Colonic mucosa (tissue), 4 donors: ENCODE measurements at regions not wholly inside any gene's neighbourhood (a gene's known extent, or its start where the extent isn't known, plus 50 kb on each side); places are given as distances from the start of the nearest gene placed in this dataset.

Experiments used
- DNase-seq: peaks from one replicate; pipeline ENCODE4 v3.0.0-alpha.2; 2020
- H3K27ac ChIP-seq: fragments of 200-600 bp; one replicate; pipeline ENCODE4 v1.8.0; 2021
- H3K27me3 ChIP-seq: fragments of 200-600 bp; one replicate; pipeline ENCODE4 v1.8.0; 2021
- H3K36me3 ChIP-seq: fragments of 200-600 bp; one replicate; pipeline ENCODE4 v1.8.0; 2021
- H3K4me1 ChIP-seq: fragments of 200-600 bp; one replicate; pipeline ENCODE4 v1.8.0; 2021; ENCODE audit warnings: mild to moderate bottlenecking
- H3K4me3 ChIP-seq: fragments of 200-600 bp; one replicate; pipeline ENCODE4 v1.8.0; 2021
- H3K9ac ChIP-seq, 2 donors: one replicate each; pipeline ENCODE4 v1.7.0; 2013; ENCODE audit warnings: control low read depth in 2 of 2, low read depth in 2 of 2, low read length in 2 of 2
- H3K9me3 ChIP-seq: fragments of 200-600 bp; one replicate; pipeline ENCODE4 v1.8.0; 2021
- intact Hi-C: fragments of 100-400 bp; cut with DNase I; formaldehyde crosslinking; loops from one replicate; pipeline ENCODE4 v1.14.1; 2022
- TF ChIP-seq, protein P1 (sequence below): fragments of 200-600 bp; IDR thresholded peaks from one replicate; pipeline ENCODE4 v1.8.0; 2022; ENCODE audit warnings: antibody characterized with exemption, mild to moderate bottlenecking
- donor health status: healthy.
- donor health status: DM: no; HTN: no; CAD: no.
- donor health status: DM: no; HTN: no; CAD: no.

GRCh38 chr12:102551186-102551585 is 70.8 kb upstream of the IGF1 start:
- Histone ChIP-seq H3K36me3 (no peaks in the 10 kb centered on the region), H3K9me3 (no peaks in the 10 kb centered on the region), H3K9ac (no peak overlapping the region), H3K4me3 (no peak overlapping the region), H3K4me1 (no peaks in the 10 kb centered on the region), H3K27ac (no peak overlapping the region), H3K27me3 (no peaks in the 10 kb centered on the region)
- no peak for DNase-seq
- intact Hi-C loops = no loop called here
- TF ChIP-seq, protein P1, sequence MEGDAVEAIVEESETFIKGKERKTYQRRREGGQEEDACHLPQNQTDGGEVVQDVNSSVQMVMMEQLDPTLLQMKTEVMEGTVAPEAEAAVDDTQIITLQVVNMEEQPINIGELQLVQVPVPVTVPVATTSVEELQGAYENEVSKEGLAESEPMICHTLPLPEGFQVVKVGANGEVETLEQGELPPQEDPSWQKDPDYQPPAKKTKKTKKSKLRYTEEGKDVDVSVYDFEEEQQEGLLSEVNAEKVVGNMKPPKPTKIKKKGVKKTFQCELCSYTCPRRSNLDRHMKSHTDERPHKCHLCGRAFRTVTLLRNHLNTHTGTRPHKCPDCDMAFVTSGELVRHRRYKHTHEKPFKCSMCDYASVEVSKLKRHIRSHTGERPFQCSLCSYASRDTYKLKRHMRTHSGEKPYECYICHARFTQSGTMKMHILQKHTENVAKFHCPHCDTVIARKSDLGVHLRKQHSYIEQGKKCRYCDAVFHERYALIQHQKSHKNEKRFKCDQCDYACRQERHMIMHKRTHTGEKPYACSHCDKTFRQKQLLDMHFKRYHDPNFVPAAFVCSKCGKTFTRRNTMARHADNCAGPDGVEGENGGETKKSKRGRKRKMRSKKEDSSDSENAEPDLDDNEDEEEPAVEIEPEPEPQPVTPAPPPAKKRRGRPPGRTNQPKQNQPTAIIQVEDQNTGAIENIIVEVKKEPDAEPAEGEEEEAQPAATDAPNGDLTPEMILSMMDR = no peak

- TF ChIP-seq, protein P1 = no peak
- Histone ChIP-seq H3K9ac (no peak overlapping the region), H3K4me1 (no peaks in the 10 kb centered on the region), H3K36me3 (no peaks in the 10 kb centered on the region), H3K9me3 (no peaks in the 10 kb centered on the region), H3K27me3 (no peaks in the 10 kb centered on the region), H3K4me3 (no peak overlapping the region), H3K27ac (no peak overlapping the region)
- no peak for DNase-seq
- intact Hi-C loops = no loop called here
These were observed 69.3 kb upstream of the IGF1 start for GRCh38 chr12:102549691-102550090.

GRCh38 chr12:102548543-102548942 is 68.2 kb upstream of the IGF1 start:
- Histone ChIP-seq H3K4me1 (no peaks in the 10 kb centered on the region), H3K9me3 (no peaks in the 10 kb centered on the region), H3K9ac (no peak overlapping the region), H3K36me3 (no peaks in the 10 kb centered on the region), H3K4me3 (no peak overlapping the region), H3K27me3 (no peaks in the 10 kb centered on the region), H3K27ac (no peak overlapping the region)
- no peak for DNase-seq
- intact Hi-C loops = no loop called here
- TF ChIP-seq, protein P1 = no peak

DNA sequence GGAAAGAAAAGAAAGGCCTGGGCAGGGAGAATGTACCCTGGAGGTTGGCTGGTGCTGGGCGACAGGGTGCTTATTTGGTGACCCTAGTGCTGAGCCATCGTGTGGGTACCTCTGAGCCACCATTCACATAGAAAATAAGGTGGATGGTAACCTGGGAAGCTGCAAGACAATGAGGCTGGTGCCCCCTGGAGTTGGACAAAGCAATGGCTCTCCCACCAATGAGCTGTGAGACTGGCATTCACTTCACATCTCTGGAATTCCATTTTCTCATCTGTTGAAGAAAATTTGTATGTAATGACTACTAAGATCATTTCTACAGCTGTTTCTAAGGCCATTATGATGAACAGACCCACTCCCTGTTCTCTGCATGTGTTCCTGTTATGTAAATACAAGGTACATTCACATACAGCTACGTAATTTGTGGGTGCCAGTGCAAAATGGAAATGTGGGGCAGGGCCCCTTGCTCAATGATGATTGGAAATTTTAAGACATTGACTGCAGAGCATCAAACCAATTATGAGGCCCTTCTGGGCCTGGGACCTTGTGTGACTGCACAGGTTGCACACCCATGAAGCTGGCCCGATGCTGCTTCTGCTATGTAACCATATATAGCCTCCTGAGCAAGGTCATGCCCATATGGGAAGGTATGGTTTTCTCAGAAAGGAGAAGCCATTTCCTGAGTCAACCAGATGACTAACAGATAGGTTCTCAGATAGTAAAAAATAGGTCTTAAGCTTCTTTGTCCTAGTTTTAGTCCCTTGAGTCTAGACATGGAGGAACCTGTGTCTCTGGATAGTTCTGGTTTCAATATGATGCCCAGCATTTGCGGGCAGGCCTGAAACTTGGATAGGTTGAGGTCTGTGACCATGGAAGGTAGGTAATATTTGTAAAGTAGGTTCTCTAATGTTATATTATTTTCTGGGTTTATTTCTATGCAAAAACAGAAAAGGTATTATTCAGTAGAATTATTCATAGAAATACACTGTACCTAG is 63.4 kb upstream of the IGF1 start:
- intact Hi-C loops = no loop called here

GRCh38 chr12:102542816-102543440 is 62.6 kb upstream of the IGF1 start:
- TF ChIP-seq, protein P1 = no peak
- intact Hi-C loops = no loop called here
- Histone ChIP-seq H3K4me1 (no peaks in the 10 kb centered on the region), H3K36me3 (no peaks in the 10 kb centered on the region), H3K4me3 (no peak overlapping the region), H3K27me3 (no peaks in the 10 kb centered on the region), H3K9me3 (no peaks in the 10 kb centered on the region), H3K9ac (no peak overlapping the region), H3K27ac (no peak overlapping the region)
- peak; percentile 22 for DNase-seq

More for the DNA sequence above, 63.4 kb upstream of the IGF1 start:
- TF ChIP-seq, protein P1 = no peak
- Histone ChIP-seq H3K4me1 (no peaks in the 10 kb centered on the region), H3K27me3 (no peaks in the 10 kb centered on the region), H3K9me3 (no peaks in the 10 kb centered on the region), H3K4me3 (no peak overlapping the region), H3K9ac (no peak overlapping the region), H3K27ac (no peak overlapping the region), H3K36me3 (no peaks in the 10 kb centered on the region)
- DNase-seq = no peak
